Body of pancreas (tissue), 4 donors: ENCODE measurements at regions not wholly inside any gene's neighbourhood (a gene's known extent, or its start where the extent isn't known, plus 50 kb on each side); places are given as distances from the start of the nearest gene placed in this dataset.

Experiments
- ATAC-seq: fragments of 150-250 bp; one replicate; pipeline ENCODE4 v1.9.1; 2016
- DNase-seq, 4 donors: peaks; one replicate each; pipeline ENCODE4 v3.0.0-alpha.2; 2019
- H3K27ac ChIP-seq, 4 donors: fragments of 200-600 bp; sonication (generic); 1 replicate in 3 of 4; 2 replicates in 1 of 4; pipeline versions ENCODE4 v1.5.1 to v1.6.1; 2016 to 2019; ENCODE audit warnings: mild to moderate bottlenecking in 1 of 4, mixed read lengths in 1 of 4, moderate library complexity in 1 of 4
- H3K27me3 ChIP-seq, 2 donors: fragments of 200-600 bp; sonication (generic); one replicate each; pipeline ENCODE4 v1.6.0; 2016; ENCODE audit warnings: mild to moderate bottlenecking in 1 of 2
- H3K36me3 ChIP-seq, 2 donors: fragments of 200-600 bp; sonication (generic); replicated peaks in 1 of 2; 2 replicates each; pipeline ENCODE4 v1.5.1; 2016; ENCODE audit warnings: low read depth in 2 of 2; ENCODE audit not compliant: insufficient read depth in 1 of 2
- H3K4me1 ChIP-seq: fragments of 200-600 bp; sonication (generic); one replicate; pipeline ENCODE4 v1.6.0; 2016
- H3K4me3 ChIP-seq, 2 donors: fragments of 200-600 bp; sonication (generic); 1 replicate in 1 of 2; 2 replicates in 1 of 2; pipeline ENCODE4 v1.5.1; 2016 to 2019
- H3K9me3 ChIP-seq, 3 donors: fragments of 200-600 bp; sonication (generic); 1 replicate in 2 of 3; 2 replicates in 1 of 3; pipeline ENCODE4 v1.5.1; 2016
- CTCF ChIP-seq, 7 experiments: fragments of 450-650 bp in 4 of 7; fragments of 200-600 bp in 3 of 7; sonication (generic) in 3 of 7; IDR thresholded peaks; one replicate each; pipeline ENCODE4 v1.5.1; 2016 to 2019; ENCODE audit warnings: antibody characterized with exemption in 7 of 7
- POLR2A ChIP-seq, 3 donors: fragments of 450-650 bp; IDR thresholded peaks; one replicate each; pipeline ENCODE4 v1.6.1; 2016; ENCODE audit warnings: antibody characterized with exemption in 3 of 3, mild to moderate bottlenecking in 2 of 3
- WGBS, 2 donors: methylation state at CpG; one replicate each; pipeline ENCODE4 v1.1.5; 2017; 5-methylcytosine and 5-hydroxymethylcytosine counted together
- intact Hi-C: fragments of 100-400 bp; cut with DNase I; formaldehyde crosslinking; loops from one replicate; pipeline ENCODE4 v1.15.1; 2023

DNA sequence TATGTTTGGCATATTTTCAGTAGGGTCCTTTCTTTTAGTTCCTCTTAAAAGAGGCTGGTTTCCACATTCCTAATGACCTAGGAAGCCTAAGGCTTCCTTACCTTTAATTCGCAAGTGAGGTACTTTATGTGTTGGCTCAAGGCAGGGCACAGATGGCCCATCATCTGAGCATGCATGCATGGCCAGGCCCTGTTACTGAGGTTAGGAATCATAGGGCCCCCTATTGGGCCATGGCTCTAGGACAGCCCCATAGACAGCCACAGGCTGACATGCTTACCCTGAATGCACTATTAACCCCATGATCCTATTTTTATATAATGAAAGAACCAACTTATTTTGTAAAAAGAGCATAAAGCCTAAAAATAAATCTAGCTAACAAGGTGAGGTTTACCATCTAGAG is 271.4 kb downstream of the ELAVL2 start:
- Histone ChIP-seq H3K9me3 (no peaks in the 10 kb centered on the region), H3K27me3 (no peaks in the 10 kb centered on the region), H3K4me3 (no peak overlapping the region), H3K36me3 (no peaks in the 10 kb centered on the region), H3K27ac (no peak overlapping the region), H3K4me1 (no peaks in the 10 kb centered on the region)
- intact Hi-C loops, result no loop called here
- ATAC-seq, result no peak
- 73 to 81% methylated on average over 1 of the region's 1 CpG for WGBS, 2 donors
- DNase-seq, result no peak
- TF ChIP-seq CTCF (IDR thresholded peaks at IDR 0.05), result no peak
- no peak for TF ChIP-seq POLR2A (IDR thresholded peaks at IDR 0.05)

GRCh38 chr9:23555851-23556250 is 270.2 kb downstream of the ELAVL2 start:
- Histone ChIP-seq H3K4me3 (no peak overlapping the region), H3K4me1 (no peaks in the 10 kb centered on the region), H3K36me3 (no peaks in the 10 kb centered on the region), H3K9me3 (no peaks in the 10 kb centered on the region), H3K27ac (no peak overlapping the region), H3K27me3 (no peaks in the 10 kb centered on the region)
- no peak for ATAC-seq
- DNase-seq, result no peak
- intact Hi-C loops, result no loop called here
- TF ChIP-seq CTCF (IDR thresholded peaks at IDR 0.05) (no peak), POLR2A (IDR thresholded peaks at IDR 0.05) (no peak)
- WGBS, 2 donors, result 23 to 36% methylated on average over 7 of the region's 7 CpGs

DNA sequence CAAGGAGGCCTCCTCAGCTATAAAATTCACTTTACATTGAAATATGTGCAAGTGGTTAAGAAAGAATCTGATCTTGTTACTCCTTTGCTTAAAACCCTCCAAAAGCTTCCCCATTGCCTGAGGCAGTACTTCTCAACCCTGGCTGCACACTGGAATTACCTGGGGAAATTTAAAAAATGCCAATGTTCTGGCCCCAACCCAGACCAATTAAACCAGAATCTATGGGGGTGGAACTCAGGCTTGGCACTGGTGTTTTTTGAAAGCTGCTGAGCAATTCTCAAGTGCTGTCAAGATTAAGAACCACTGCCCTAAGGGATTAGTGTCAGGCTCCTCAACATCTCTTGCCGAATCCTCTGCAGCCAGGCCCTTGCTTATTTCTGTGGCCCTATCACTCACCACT is 269.6 kb downstream of the ELAVL2 start:
- 62 to 88% methylated on average over 1 of the region's 1 CpG for WGBS, 2 donors
- H3K27me3 ChIP-seq, result no peaks in the 10 kb centered on the region
- no peaks in the 10 kb centered on the region for H3K4me1 ChIP-seq
- H3K36me3 ChIP-seq, result no peaks in the 10 kb centered on the region
- no peaks in the 10 kb centered on the region for H3K9me3 ChIP-seq
- intact Hi-C loops, result no loop called here
- no peak for DNase-seq
- H3K27ac ChIP-seq, result no peak overlapping the region
- H3K4me3 ChIP-seq, result no peak overlapping the region
- ATAC-seq, result no peak
- no peak for TF ChIP-seq CTCF (IDR thresholded peaks at IDR 0.05)
- TF ChIP-seq POLR2A (IDR thresholded peaks at IDR 0.05), result no peak

DNA sequence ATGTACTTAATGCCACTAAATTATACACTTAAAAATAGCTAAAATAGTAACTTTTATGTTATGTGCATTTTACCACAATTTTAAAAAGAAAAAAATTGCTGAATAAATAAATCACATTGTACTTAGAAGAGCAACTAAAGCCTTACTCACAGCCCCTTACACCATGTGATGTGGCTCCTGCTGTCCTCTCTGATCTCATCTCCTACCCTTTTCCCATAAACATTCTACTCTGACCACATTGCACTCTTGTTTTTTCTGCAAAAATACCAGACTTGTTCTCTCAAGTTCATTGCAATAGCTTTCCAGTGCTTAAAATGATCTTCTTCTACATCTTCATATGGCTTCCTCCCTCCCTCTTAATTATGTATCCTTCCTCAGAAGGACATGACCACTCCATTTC is 268.4 kb downstream of the ELAVL2 start:
- Histone ChIP-seq H3K27ac (no peak overlapping the region), H3K4me1 (no peaks in the 10 kb centered on the region), H3K9me3 (no peaks in the 10 kb centered on the region), H3K27me3 (no peaks in the 10 kb centered on the region), H3K4me3 (no peak overlapping the region), H3K36me3 (no peaks in the 10 kb centered on the region)
- TF ChIP-seq CTCF (IDR thresholded peaks at IDR 0.05) (no peak), POLR2A (IDR thresholded peaks at IDR 0.05) (no peak)
- DNase-seq (no peak), ATAC-seq (no peak)
- intact Hi-C loops, result no loop called here

DNA sequence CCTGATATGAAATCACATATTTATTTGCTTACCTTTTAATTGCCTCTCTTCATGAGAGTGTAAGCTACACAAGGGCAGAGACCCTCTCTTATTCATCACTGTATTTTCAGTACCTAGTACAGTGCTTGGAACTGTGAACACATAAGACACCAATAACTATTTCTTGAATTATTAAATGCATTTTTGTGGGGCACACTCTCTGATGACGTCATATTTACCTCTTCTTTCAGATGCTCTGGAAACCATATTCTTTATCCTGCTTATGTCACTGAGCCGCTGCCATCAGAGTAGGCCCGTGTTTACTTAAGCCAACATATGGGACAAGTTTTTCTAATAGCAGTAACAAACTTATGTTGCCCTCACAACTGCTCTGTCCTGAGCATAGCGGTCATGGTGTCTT is 266.5 kb downstream of the ELAVL2 start:
- intact Hi-C loops, result no loop called here
- Histone ChIP-seq H3K27me3 (no peaks in the 10 kb centered on the region), H3K4me1 (no peaks in the 10 kb centered on the region), H3K27ac (no peak overlapping the region), H3K4me3 (no peak overlapping the region), H3K9me3 (no peaks in the 10 kb centered on the region), H3K36me3 (no peaks in the 10 kb centered on the region)
- ATAC-seq, result no peak
- TF ChIP-seq POLR2A (IDR thresholded peaks at IDR 0.05), result no peak
- no peak for TF ChIP-seq CTCF (IDR thresholded peaks at IDR 0.05)
- 68 to 72% methylated on average over 4 of the region's 4 CpGs for WGBS, 2 donors
- no peak for DNase-seq
